Esophagus muscularis mucosa (tissue), 4 donors: ENCODE measurements at regions not wholly inside any gene's neighbourhood (a gene's known extent, or its start where the extent isn't known, plus 50 kb on each side); places are given as distances from the start of the nearest gene placed in this dataset.

Source experiments
- CTCF ChIP-seq, 3 experiments: fragments of 200-600 bp in 2 of 3; fragments of 450-650 bp in 1 of 3; sonication (generic) in 2 of 3; IDR thresholded peaks; one replicate each; pipeline ENCODE4 v1.5.1; 2017 to 2019; ENCODE audit warnings: antibody characterized with exemption in 3 of 3, mild to moderate bottlenecking in 2 of 3, moderate library complexity in 1 of 3
- EP300 ChIP-seq: sonication (generic); formaldehyde crosslinking; IDR thresholded peaks from one replicate; pipeline ENCODE4 v1.6.1; 2017; ENCODE audit warnings: antibody characterized with exemption
- POLR2A ChIP-seq: fragments of 450-650 bp; IDR thresholded peaks from one replicate; pipeline ENCODE4 v1.6.1; 2017; ENCODE audit warnings: antibody characterized with exemption, moderate library complexity, mild to moderate bottlenecking, low read depth
- POLR2AphosphoS5 ChIP-seq, 2 donors: sonication (generic); formaldehyde crosslinking; IDR thresholded peaks; one replicate each; pipeline ENCODE4 v1.6.1; 2017; ENCODE audit warnings: antibody characterized with exemption in 2 of 2

GRCh38 chr3:111428301-111428700, 113.7 kb upstream of the CD96 start:
- TF ChIP-seq CTCF (IDR thresholded peaks at IDR 0.05) (no peak), POLR2AphosphoS5 (IDR thresholded peaks at IDR 0.05) (no peak), EP300 (no peak), POLR2A (no peak)
